Neuronal stem cell (in vitro differentiated cells): ENCODE measurements at regions not wholly inside any gene's neighbourhood (a gene's known extent, or its start where the extent isn't known, plus 50 kb on each side); places are given as distances from the start of the nearest gene placed in this dataset.

Experiments
- DNase-seq: peaks from one replicate; pipeline ENCODE4 v3.0.0-alpha.2; 2013; ENCODE audit warnings: low spot score
- H2AFZ ChIP-seq: one replicate; pipeline ENCODE4 v1.6.1; 2013; ENCODE audit warnings: mild to moderate bottlenecking, low read length, inconsistent platforms
- H2AK5ac ChIP-seq: 2 replicates; pipeline ENCODE4 v1.6.1; 2013; ENCODE audit warnings: low read depth, mild to moderate bottlenecking, inconsistent platforms, low read length, moderate library complexity, mixed read lengths
- H2BK120ac ChIP-seq: 2 replicates; pipeline ENCODE4 v1.6.1; 2013; ENCODE audit warnings: low read depth, mild to moderate bottlenecking, inconsistent platforms, low read length, moderate library complexity, mixed read lengths
- H2BK12ac ChIP-seq: one replicate; pipeline ENCODE4 v1.6.1; 2013; ENCODE audit warnings: low read length, inconsistent platforms
- H2BK15ac ChIP-seq: 2 replicates; pipeline ENCODE4 v1.6.1; 2013; ENCODE audit warnings: mild to moderate bottlenecking, low read length, inconsistent platforms, mixed read lengths
- H2BK5ac ChIP-seq: one replicate; pipeline ENCODE4 v1.6.1; 2013; ENCODE audit warnings: inconsistent platforms, mild to moderate bottlenecking, low read length, moderate library complexity
- H3K14ac ChIP-seq: one replicate; pipeline ENCODE4 v1.6.1; 2013; ENCODE audit warnings: low read length, inconsistent platforms
- H3K18ac ChIP-seq: 2 replicates; pipeline ENCODE4 v1.6.1; 2013; ENCODE audit warnings: low read length, inconsistent platforms
- H3K23ac ChIP-seq: 2 replicates; pipeline ENCODE4 v1.6.1; 2013; ENCODE audit warnings: low read depth, mild to moderate bottlenecking, mixed read lengths, low read length, inconsistent platforms; ENCODE audit not compliant: poor library complexity
- H3K27ac ChIP-seq: replicated peaks from 3 replicates; pipeline ENCODE4 v1.5.1; 2013; ENCODE audit warnings: low read length, inconsistent platforms
- H3K27me3 ChIP-seq, 3 experiments: 2 replicates each; pipeline ENCODE4 v1.6.1; 2013; ENCODE audit warnings: low read length in 3 of 3, mild to moderate bottlenecking in 2 of 3, inconsistent platforms in 1 of 3, low read depth in 1 of 3, mixed read lengths in 1 of 3, moderate library complexity in 1 of 3; ENCODE audit not compliant: control insufficient read depth in 3 of 3, insufficient read depth in 3 of 3
- H3K36me3 ChIP-seq, 2 donors: replicated peaks in 1 of 2; 2 replicates each; pipeline ENCODE4 v1.6.1; 2013; ENCODE audit warnings: low read length in 2 of 2; ENCODE audit not compliant: control insufficient read depth in 2 of 2, insufficient read depth in 2 of 2
- H3K4ac ChIP-seq: 2 replicates; pipeline ENCODE4 v1.6.1; 2013; ENCODE audit warnings: inconsistent platforms, mild to moderate bottlenecking, low read length, moderate library complexity
- H3K4me1 ChIP-seq, 2 donors: 1 replicate in 1 of 2; 2 replicates in 1 of 2; pipeline ENCODE4 v1.6.1; 2013; ENCODE audit warnings: low read length in 2 of 2, low read depth in 1 of 2; ENCODE audit not compliant: control insufficient read depth in 2 of 2, insufficient read depth in 1 of 2
- H3K4me2 ChIP-seq: one replicate; pipeline ENCODE4 v1.6.1; 2013; ENCODE audit warnings: mild to moderate bottlenecking, low read length, inconsistent platforms; ENCODE audit not compliant: insufficient read depth, poor library complexity, severe bottlenecking
- H3K4me3 ChIP-seq, 2 donors: 2 replicates each; pipeline ENCODE4 v1.5.1; 2013; ENCODE audit warnings: low read length in 2 of 2, mild to moderate bottlenecking in 2 of 2, inconsistent platforms in 1 of 2, moderate library complexity in 1 of 2
- H3K79me1 ChIP-seq: one replicate; pipeline ENCODE4 v1.6.1; 2013; ENCODE audit warnings: low read depth, mild to moderate bottlenecking, inconsistent platforms, low read length, moderate library complexity
- H3K9ac ChIP-seq: one replicate; pipeline ENCODE4 v1.6.1; 2013; ENCODE audit warnings: mild to moderate bottlenecking, low read depth, low read length, inconsistent platforms; ENCODE audit not compliant: poor library complexity
- H3K9me3 ChIP-seq, 2 donors: replicated peaks in 1 of 2; 2 replicates each; pipeline versions ENCODE3 to v1.6.1; 2013; ENCODE audit warnings: low read length in 2 of 2, mild to moderate bottlenecking in 2 of 2, inconsistent platforms in 1 of 2, low read depth in 1 of 2, mixed read lengths in 1 of 2, moderate library complexity in 1 of 2; ENCODE audit not compliant: control insufficient read depth in 2 of 2, insufficient read depth in 1 of 2
- H4K8ac ChIP-seq: one replicate; pipeline ENCODE4 v1.6.1; 2013; ENCODE audit warnings: low read depth, mild to moderate bottlenecking, inconsistent platforms, low read length, moderate library complexity
- H4K91ac ChIP-seq: one replicate; pipeline ENCODE4 v1.6.1; 2013; ENCODE audit warnings: low read length, low read depth, mild to moderate bottlenecking, inconsistent platforms; ENCODE audit not compliant: poor library complexity
- WGBS, 2 donors: extraction: QIAGEN DNeasy Blood & Tissue Kit; methylation state at CpG; one replicate each; pipeline ENCODE4 v1.1.7; 2013; ENCODE audit warnings: missing lambda C conversion rate in 2 of 2, mixed read lengths in 1 of 2; ENCODE audit not compliant: insufficient read length in 2 of 2, insufficient replicate concordance in 1 of 2; ENCODE audit errors: extremely low coverage in 2 of 2; 5-methylcytosine and 5-hydroxymethylcytosine counted together

DNA sequence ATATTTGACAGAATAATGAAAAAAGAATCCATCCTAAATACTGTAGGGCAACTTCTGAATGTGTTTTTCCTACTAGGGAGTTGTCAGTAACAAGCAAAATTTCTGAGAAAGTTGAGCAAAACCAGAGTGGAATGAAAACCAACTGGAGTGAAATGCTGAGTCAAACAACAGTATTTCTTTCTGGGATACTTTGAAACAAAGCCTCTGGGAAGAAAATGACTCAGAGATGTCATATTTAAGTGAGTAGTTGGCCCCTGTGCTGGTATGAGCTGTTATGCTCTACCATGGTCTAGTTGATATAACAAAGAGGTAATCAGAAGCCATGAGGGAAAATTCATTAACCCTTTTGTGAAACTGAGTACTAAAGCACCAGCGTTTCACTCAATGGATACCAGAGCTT lies 372.1 kb upstream of the C9orf72 start:
- Histone ChIP-seq H3K4ac (no peak overlapping the region), H2BK5ac (no peak overlapping the region), H2AK5ac (no peak overlapping the region), H3K27ac (no peak overlapping the region), H3K4me3 (no peak overlapping the region), H3K4me1 (peaks cover 0 to 5% of the 10 kb centered on the region in 2 donors), H4K8ac (no peak overlapping the region), H3K79me1 (no peaks in the 10 kb centered on the region), H2BK120ac (no peak overlapping the region), H2AFZ (peak overlapping the region; percentile 62), H3K14ac (no peak overlapping the region), H3K18ac (no peak overlapping the region), H3K9me3 (no peaks in the 10 kb centered on the region), H3K9ac (no peak overlapping the region), H2BK15ac (no peak overlapping the region), H3K4me2 (no peak overlapping the region), H3K23ac (no peak overlapping the region), H2BK12ac (no peak overlapping the region), H3K27me3 (no peaks in the 10 kb centered on the region), H4K91ac (no peak overlapping the region), H3K36me3 (no peaks in the 10 kb centered on the region)
- WGBS, 2 donors: no CpG with 5 or more reads among the region's 1 CpG
- DNase-seq: no peak

- Histone ChIP-seq H3K4me1 (no peaks in the 10 kb centered on the region), H3K4me3 (no peak overlapping the region), H3K4me2 (no peak overlapping the region), H4K91ac (no peak overlapping the region), H3K27me3 (no peaks in the 10 kb centered on the region), H2AK5ac (no peak overlapping the region), H2BK12ac (no peak overlapping the region), H4K8ac (no peak overlapping the region), H2AFZ (no peak overlapping the region), H3K4ac (no peak overlapping the region), H2BK120ac (no peak overlapping the region), H2BK5ac (no peak overlapping the region), H3K27ac (no peak overlapping the region), H3K14ac (no peak overlapping the region), H2BK15ac (no peak overlapping the region), H3K79me1 (no peaks in the 10 kb centered on the region), H3K18ac (no peak overlapping the region), H3K23ac (no peak overlapping the region), H3K9me3 (no peaks in the 10 kb centered on the region), H3K36me3 (no peaks in the 10 kb centered on the region), H3K9ac (no peak overlapping the region)
- WGBS, 2 donors: no CpG with 5 or more reads among the region's 8 CpGs
- no peak for DNase-seq
Observed at GRCh38 chr9:27950382-27950781, 377.1 kb upstream of the C9orf72 start.

DNA sequence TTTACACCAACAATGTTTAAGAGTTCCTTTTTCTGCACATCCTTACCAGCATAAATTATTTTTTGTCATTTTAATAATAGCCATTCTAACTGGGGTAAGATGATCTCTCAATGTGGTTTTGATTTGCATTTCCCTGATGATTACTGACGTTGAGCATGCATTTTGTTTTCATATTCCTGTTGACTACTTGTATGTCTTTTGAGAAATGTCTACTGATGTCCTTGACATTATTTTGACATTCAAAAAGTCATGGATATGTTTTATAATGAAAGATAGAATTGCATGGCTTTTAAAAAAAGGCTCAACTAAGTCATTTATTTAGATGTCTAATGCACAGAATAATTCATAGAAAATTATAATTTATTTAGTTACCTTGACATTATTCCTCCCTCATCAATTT lies 381.6 kb upstream of the C9orf72 start:
- H3K27me3 ChIP-seq: no peaks in the 10 kb centered on the region
- no peaks in the 10 kb centered on the region for H3K9me3 ChIP-seq
- no peaks in the 10 kb centered on the region for H3K4me1 ChIP-seq
- H3K9ac ChIP-seq: no peak overlapping the region
- H2AK5ac ChIP-seq: no peak overlapping the region
- no peak overlapping the region for H3K4me2 ChIP-seq
- no peak overlapping the region for H2BK15ac ChIP-seq
- H3K14ac ChIP-seq: no peak overlapping the region
- no peak overlapping the region for H2AFZ ChIP-seq
- H2BK120ac ChIP-seq: no peak overlapping the region
- H3K36me3 ChIP-seq: no peaks in the 10 kb centered on the region
- no peak overlapping the region for H3K4ac ChIP-seq
- WGBS, 2 donors: no CpG with 5 or more reads among the region's 1 CpG
- no peak overlapping the region for H3K18ac ChIP-seq
- no peak overlapping the region for H2BK12ac ChIP-seq
- no peak overlapping the region for H3K4me3 ChIP-seq
- no peak overlapping the region for H2BK5ac ChIP-seq
- H4K8ac ChIP-seq: no peak overlapping the region
- H4K91ac ChIP-seq: no peak overlapping the region
- no peak for DNase-seq
- no peaks in the 10 kb centered on the region for H3K79me1 ChIP-seq
- no peak overlapping the region for H3K23ac ChIP-seq
- no peak overlapping the region for H3K27ac ChIP-seq

GRCh38 chr9:27963836-27964235 lies 390.6 kb upstream of the C9orf72 start:
- Histone ChIP-seq H3K14ac (no peak overlapping the region), H2BK5ac (no peak overlapping the region), H3K79me1 (no peaks in the 10 kb centered on the region), H3K4me2 (no peak overlapping the region), H3K9ac (no peak overlapping the region), H3K4ac (no peak overlapping the region), H3K27ac (no peak overlapping the region), H4K91ac (no peak overlapping the region), H2BK120ac (no peak overlapping the region), H2BK12ac (no peak overlapping the region), H3K4me3 (no peak overlapping the region), H2AK5ac (no peak overlapping the region), H3K36me3 (no peaks in the 10 kb centered on the region), H3K18ac (no peak overlapping the region), H4K8ac (no peak overlapping the region), H3K27me3 (no peaks in the 10 kb centered on the region), H3K9me3 (no peaks in the 10 kb centered on the region), H2BK15ac (no peak overlapping the region), H3K23ac (no peak overlapping the region), H3K4me1 (no peaks in the 10 kb centered on the region), H2AFZ (no peak overlapping the region)
- DNase-seq: no peak
